M059J (cell line): ENCODE measurements at regions not wholly inside any gene's neighbourhood (a gene's known extent, or its start where the extent isn't known, plus 50 kb on each side); places are given as distances from the start of the nearest gene placed in this dataset.
"Not testable (repeated sequence)": the region's sequence is repeated elsewhere in the genome, so short reads cannot be mapped to it uniquely, and the experiment has no call there.

Experiments
- DNase-seq: peaks from one replicate; pipeline ENCODE4 v3.0.0-alpha.2; 2012; ENCODE audit warnings: low read depth

- no peak for DNase-seq
Measured at GRCh38 chr5:10130881-10131280, 118.8 kb downstream of the ATPSCKMT start.

GRCh38 chr5:10126900-10127299 lies 122.8 kb downstream of the ATPSCKMT start:
- no peak for DNase-seq

GRCh38 chr5:10125116-10125515 lies 124.6 kb downstream of the ATPSCKMT start:
- peak; percentile 10 for DNase-seq

GRCh38 chr5:10124287-10124686 lies 125.4 kb downstream of the ATPSCKMT start:
- no peak for DNase-seq

GRCh38 chr5:10123254-10123989 lies 126.3 kb downstream of the ATPSCKMT start:
- no peak for DNase-seq

- no peak for DNase-seq
Measured at GRCh38 chr5:10122076-10122726, 127.5 kb downstream of the ATPSCKMT start.

GRCh38 chr5:10120934-10121333 lies 128.8 kb downstream of the ATPSCKMT start:
- no peak for DNase-seq

- DNase-seq, result peak; percentile 19
Measured at GRCh38 chr5:10118150-10118549, 131.5 kb downstream of the ATPSCKMT start.

GRCh38 chr5:10116594-10116993 lies 133.1 kb downstream of the ATPSCKMT start:
- no peak for DNase-seq

GRCh38 chr5:10115669-10116068 lies 134.0 kb downstream of the ATPSCKMT start:
- DNase-seq, result no peak

GRCh38 chr5:10111571-10111970 lies 138.1 kb downstream of the ATPSCKMT start:
- peak; percentile 67 for DNase-seq

GRCh38 chr5:10110228-10110627 lies 139.5 kb downstream of the ATPSCKMT start:
- no peak for DNase-seq

GRCh38 chr5:10109299-10109698 lies 140.4 kb downstream of the ATPSCKMT start:
- DNase-seq, result no peak

GRCh38 chr5:10106806-10107205 lies 142.9 kb downstream of the ATPSCKMT start:
- DNase-seq, result no peak

GRCh38 chr5:10106285-10106684 lies 143.4 kb downstream of the ATPSCKMT start:
- no peak for DNase-seq

- DNase-seq, result no peak
Measured at GRCh38 chr5:10102706-10103497, 146.8 kb downstream of the ATPSCKMT start.

GRCh38 chr5:10102235-10102634 lies 147.5 kb downstream of the ATPSCKMT start:
- DNase-seq, result not testable (repeated sequence)

- DNase-seq, result no peak
Measured at GRCh38 chr5:10099548-10099947, 150.1 kb downstream of the ATPSCKMT start.

- DNase-seq, result no peak
Measured at GRCh38 chr5:10091701-10092100, 158.0 kb downstream of the ATPSCKMT start.

GRCh38 chr5:10090074-10090473 lies 159.6 kb downstream of the ATPSCKMT start:
- DNase-seq, result no peak

GRCh38 chr5:10085185-10085584 lies 164.5 kb downstream of the ATPSCKMT start:
- DNase-seq, result peak; percentile 28

- no peak for DNase-seq
Measured at GRCh38 chr5:10081584-10081983, 168.1 kb downstream of the ATPSCKMT start.
